Left renal cortex interstitium (tissue), 4 donors: ENCODE measurements at regions not wholly inside any gene's neighbourhood (a gene's known extent, or its start where the extent isn't known, plus 50 kb on each side); places are given as distances from the start of the nearest gene placed in this dataset.
"Not testable (repeated sequence)": the region's sequence is repeated elsewhere in the genome, so short reads cannot be mapped to it uniquely, and the experiment has no call there.

Experiments
- DNase-seq, 4 donors: peaks; one replicate each; pipeline ENCODE4 v3.0.0-alpha.2; 2013; ENCODE audit warnings: low read depth in 4 of 4, low spot score in 2 of 4, missing footprints in 1 of 4

DNA sequence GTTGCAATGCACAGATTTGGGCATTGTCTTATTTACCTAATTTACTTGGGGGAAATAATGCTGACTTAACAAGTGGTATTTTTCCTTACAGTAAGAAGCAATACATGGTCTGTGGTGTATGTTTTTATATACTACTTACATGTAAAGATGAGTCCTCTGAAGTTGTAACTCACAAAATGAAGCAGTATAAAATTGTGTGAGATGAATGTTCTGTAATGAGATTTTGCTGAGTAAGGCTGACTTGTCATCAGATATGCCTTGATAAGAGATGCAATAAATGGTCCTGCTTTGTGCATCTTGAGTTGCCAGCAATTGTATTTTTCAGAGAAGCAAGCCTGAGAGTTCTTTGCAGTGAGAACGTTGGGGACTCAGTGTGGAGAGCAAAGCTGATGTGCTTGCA lies 92.2 kb upstream of the GNAQ start:
- DNase-seq = no peak

DNA sequence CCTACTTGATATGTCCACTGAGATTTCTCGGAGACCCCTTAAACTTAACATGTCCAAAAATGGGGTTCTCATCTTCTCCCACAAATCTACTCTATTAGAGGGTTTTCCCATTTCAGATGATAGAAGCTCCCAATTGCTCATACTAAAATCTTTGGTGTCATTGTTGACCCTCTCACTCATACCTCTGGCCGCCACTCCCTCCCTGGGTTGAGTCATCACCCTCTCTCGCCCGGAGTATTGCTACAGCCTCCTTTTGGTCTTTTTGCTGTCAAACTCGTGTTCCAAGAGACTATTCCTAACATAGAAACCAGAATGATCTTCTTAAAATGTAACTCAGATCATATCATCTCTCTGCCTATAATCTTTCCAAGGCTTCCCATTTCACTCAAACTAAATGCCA lies 91.0 kb upstream of the GNAQ start:
- no peak for DNase-seq

DNA sequence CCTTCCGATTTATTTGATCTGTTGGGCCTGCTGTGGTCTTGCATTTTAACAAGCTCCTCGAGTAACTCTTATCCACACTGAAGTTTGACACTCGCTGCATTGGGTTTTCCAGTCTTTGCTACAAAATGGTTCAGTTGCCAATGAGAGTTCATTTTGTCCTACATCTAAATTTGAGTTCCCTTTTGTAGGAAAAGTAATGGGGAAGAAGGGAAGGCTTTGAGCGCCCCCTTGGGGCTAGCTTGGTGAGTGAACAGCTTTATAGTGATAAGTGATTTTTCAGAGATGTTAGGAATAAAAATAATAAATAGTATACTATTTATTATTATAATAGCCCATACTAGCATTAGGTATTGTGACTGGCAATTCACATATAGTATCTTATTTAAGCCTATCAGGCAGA lies 89.9 kb upstream of the GNAQ start:
- DNase-seq = peak in 3 of 4 donors; percentile 28 to 44 (median 32)

DNA sequence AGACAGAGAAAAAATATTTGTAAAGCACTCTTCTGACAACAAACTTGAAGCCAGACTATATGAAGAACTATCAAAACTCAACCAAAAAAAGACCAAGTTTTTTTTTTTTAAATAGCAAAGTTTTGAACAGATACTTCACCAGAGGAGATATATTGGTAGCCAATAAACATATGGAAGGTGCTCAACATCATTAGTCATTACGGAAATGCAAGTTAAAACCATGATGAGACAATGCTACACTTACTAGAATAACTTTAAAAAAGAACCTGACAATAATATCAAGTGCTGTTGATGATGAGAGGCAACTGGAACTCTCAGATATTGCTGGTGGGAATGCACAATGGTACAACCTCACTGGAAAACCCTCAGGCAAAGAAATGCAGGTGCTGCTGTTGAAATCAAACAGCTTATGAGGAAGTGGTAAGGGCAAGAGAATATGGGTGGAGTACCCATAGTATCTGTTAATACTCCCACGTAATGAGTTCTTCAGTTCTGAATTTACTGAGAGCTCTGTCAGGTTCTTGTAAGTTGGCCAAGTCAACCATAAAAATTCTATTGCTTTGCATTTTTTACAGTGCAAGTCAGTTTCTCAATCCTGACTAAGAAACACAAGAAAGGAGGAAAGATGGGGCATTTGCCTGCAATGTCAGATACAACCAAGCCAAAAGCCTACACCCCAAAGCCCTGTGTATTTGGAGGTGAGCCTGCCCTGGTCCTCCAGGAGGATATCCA lies 87.3 kb upstream of the GNAQ start:
- DNase-seq = no peak

DNA sequence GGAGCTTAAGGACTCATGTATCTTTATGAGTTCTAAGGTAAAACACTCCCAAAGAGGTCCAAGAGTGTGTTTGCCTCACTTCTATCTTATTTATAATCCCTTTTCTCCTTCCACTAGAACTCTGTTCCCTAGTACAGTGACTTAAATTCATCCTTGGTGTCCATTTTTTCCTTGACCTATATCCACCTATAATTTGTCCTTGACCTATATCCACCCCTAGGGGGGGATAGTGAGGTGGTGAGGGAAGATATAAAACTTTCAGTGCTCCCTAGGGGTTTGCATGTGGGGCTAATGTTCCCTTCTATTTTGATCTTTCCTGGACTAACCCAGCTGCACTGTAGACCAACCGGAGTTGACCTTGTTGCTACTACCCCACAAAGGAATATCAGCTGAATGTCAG lies 83.5 kb upstream of the GNAQ start:
- no peak for DNase-seq

DNA sequence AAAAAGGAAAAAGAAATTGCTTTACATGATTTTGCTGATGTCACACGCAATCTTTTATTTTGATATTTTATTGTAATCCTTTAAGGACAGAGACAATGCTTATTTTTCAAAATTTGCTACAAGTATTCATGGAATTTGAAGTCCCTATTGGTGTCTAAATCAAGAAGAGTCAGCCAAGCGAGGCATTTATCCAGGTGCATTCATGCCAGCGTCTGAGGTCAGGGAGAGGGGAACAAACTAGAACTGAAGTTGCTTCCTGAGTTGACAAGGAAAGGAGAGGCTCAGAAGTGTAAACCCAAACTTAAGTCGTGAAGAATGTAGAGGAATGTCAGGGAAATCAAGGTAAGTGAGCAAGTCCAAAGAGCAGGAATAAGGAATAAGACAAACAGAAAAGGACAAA lies 83.0 kb upstream of the GNAQ start:
- no peak for DNase-seq

DNA sequence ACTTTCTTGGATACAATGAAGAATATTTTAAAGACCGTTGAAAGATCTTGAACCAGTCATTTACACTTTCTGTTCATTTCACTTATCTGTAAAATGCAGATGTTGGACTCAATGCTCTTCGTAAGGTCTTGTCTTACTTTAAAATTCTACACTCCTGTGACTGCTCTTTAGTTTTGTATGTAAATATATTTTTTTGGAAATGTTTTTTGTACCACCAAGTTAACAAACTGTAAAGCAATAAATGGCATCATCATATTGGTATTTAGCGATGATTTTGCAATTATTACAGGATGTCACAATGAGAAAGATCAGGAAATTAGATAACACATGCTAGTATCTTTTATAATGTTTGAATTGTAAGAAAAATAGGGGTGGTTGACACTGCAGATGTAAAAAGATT lies 80.8 kb upstream of the GNAQ start:
- no peak for DNase-seq

DNA sequence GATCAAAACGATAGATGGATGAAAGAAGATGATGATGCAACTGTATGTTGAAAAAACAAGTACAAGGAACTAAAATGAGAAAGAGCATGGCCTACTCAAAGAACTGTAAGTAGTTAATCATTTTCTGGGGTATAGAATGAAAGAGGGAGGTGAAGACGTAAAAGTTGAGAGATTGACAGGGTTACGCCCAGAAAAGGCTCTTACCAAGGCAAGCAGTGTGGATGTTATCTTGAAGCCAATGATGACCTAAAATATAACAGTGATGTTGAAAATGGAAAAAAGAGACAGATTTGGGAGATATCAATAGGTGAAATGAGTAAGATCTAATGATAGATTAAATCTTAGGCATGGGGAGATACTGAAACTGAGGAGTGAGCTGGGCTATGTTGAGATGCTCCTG lies 80.4 kb upstream of the GNAQ start:
- no peak for DNase-seq

DNA sequence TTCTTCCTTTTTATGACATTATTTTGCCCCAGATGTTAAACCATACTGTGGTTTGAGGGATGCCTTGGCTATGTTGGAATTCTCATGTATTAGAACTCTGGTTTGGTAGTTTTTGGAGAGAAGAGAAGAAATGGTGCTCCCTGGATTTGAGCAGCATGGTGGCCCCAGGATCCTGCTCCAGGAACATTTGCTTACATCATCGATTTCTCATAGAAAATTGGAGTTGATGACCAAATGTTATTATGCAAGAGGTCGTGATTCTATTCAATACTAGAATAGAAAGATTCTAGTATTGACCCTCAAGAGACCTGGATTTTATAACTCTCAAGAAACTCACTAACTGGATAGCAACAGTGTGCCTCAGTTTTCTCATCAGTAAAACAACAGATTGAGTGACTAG lies 77.5 kb upstream of the GNAQ start:
- DNase-seq = no peak

DNA sequence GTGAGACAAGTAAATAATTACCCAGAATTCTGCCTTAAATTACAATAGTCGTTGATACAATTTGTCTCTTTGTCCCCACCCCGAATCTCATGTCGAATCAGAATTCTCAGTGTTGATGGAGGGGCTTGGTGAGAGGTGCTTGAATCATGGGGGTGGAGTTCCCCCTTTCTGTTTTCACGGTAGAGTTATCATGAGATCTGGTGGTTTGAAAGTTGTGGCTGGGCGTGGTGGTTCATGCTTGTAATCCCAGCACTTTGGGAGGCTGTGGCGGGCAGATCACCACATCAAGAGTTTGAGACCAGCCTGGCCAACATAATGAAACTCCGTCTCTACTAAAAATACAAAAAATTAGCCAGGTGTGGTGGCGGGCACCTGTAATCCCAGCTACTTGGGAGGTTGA lies 75.0 kb upstream of the GNAQ start:
- not testable (repeated sequence) for DNase-seq

DNA sequence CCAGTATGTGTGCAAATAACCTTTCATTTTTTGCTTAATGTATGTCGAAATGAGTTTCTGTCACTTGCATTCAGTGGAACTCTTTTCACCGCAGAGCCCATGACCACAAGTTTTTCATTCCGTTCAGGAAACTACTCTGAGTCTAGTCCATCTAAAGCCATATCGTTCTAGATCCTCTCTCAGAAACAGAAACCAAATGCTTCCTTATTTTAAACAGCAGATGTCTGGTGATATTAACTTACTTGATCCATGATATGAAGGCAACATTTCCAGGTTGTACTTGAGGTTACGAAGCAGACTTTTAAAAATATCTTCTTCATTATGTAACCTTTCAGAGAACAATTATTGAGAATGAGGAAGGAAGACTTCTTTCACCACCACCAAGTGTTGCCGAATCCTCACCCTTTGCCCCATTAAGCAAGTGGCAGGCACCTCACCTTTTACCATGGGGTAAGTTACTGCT lies 72.4 kb upstream of the GNAQ start:
- no peak for DNase-seq

DNA sequence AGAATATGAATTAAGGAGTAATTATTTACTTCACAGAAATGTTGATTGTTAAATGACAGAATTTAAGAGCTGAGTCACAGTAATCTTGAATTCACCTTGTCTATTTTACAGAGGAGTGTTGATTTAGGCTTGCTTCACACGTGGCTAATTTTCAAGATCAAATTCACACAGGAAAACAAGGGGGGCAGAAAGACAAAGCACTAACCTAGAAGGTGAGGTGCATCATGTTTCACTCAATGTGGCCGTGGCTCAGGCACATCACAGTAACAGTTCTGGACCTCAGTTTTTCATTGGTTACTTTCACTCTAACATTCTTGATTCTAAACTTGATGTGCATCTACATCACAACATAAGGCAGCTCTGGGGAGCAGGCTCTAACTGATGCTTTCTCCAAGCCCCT lies 69.6 kb upstream of the GNAQ start:
- peak in 2 of 4 donors; percentile 11 to 33 for DNase-seq

DNA sequence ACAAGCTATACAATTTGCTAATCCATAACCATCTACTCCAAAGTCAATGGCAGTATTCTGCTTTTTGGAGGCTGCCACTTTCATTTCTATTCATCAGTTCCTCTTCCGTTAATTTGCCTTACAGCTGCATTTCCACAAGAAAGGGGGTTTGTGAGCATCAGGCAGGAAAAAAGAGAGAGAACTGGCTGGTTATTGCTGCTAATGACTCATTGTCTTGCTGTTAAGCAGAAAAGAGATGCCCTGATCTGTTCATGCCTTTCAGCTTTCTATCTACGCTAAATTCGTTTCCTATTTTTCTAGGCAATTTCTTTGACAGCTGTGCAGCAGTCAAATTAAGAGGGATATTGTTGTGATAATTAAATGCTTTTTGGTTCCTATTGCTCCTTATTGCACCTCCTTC lies 65.9 kb upstream of the GNAQ start:
- no peak for DNase-seq

DNA sequence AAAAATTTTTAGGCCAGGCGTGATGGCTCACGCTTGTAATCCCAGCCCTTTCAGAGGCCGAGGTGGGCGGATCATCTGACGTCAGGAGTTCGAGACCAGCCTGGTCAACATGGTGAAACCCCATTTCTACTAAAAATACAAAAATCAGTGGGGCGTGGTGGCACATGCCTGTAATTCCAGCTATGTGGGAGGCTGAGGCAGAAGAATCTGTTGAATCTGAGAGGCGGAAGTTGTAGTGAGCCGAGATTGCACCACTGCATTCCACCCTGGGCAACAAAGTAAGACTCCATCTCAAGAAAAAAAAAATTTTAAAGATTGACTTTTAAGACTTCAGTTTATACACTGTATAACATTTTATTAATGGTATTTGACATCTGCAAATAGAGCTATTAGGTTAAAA lies 60.1 kb upstream of the GNAQ start:
- no peak for DNase-seq

DNA sequence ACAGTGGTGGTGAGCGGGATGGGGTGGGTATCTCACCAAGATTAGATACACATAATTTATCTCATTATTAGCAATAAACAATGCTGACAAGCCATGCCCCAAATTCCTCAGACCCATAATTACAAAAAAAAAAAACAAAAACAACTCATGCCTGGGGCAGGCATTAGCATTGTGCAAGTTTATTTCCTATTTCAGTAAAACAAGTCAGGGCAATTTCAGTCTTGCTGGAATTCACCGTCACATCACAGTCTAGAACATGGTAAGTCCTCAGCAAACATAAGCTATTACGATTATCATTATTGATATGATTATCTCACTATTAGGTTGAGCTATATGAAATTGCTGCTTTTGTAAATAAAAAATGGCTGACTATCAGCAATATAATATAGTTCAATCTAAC lies 57.5 kb upstream of the GNAQ start:
- no peak for DNase-seq

DNA sequence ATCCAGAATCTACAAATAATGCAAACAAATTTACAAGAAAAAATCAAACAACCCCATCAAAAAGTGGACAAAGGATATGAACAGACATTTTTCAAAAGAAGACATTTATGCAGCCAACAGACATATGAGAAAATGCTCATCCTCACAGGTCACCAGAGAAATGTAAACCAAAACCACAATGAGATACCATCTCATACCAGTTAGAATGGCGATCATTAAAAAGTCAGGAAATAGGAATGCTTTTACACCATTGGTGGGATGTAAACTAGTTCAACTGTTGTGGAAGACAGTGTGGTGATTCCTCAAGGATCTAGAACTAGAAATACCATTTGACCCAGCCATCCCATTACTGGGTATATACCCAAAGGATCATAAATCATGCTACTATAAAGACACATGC lies 56.6 kb upstream of the GNAQ start:
- DNase-seq = not testable (repeated sequence)
